ENCODE measurements at regions not wholly inside any gene's neighbourhood (a gene's known extent, or its start where the extent isn't known, plus 50 kb on each side); places are given as distances from the start of the nearest gene placed in this dataset.

- no peaks in the 10 kb centered on the region for H3K27me3 ChIP-seq (ENCODE audit: control insufficient read depth, insufficient read depth, low read length)
- TF ChIP-seq CTCF (IDR thresholded peaks at IDR 0.05; ENCODE audit: insufficient read depth, low read length, poor library complexity, severe bottlenecking) = no peak
- DNase-seq (ENCODE audit: low read depth) = no peak
- H3K4me3 ChIP-seq (ENCODE audit: low read depth, low read length) = no peak overlapping the region
- H3K36me3 ChIP-seq (ENCODE audit: control insufficient read depth, insufficient read depth, low read length) = no peaks in the 10 kb centered on the region
These were observed 634.3 kb upstream of the FANCL start for GRCh38 chr2:58875436-58875835.

- Histone ChIP-seq H3K4me3 (ENCODE audit: low read depth, low read length) (no peak overlapping the region), H3K36me3 (ENCODE audit: control insufficient read depth, insufficient read depth, low read length) (no peaks in the 10 kb centered on the region), H3K27me3 (ENCODE audit: control insufficient read depth, insufficient read depth, low read length) (no peaks in the 10 kb centered on the region)
- no peak for DNase-seq (ENCODE audit: low read depth)
- TF ChIP-seq CTCF (IDR thresholded peaks at IDR 0.05; ENCODE audit: insufficient read depth, low read length, poor library complexity, severe bottlenecking) = peak; percentile 16
These were observed 630.5 kb upstream of the FANCL start for GRCh38 chr2:58871469-58872142.

GRCh38 chr2:58870704-58871103 lies 629.6 kb upstream of the FANCL start:
- DNase-seq (ENCODE audit: low read depth) = no peak
- H3K4me3 ChIP-seq (ENCODE audit: low read depth, low read length) = no peak overlapping the region
- no peak for TF ChIP-seq CTCF (IDR thresholded peaks at IDR 0.05; ENCODE audit: insufficient read depth, low read length, poor library complexity, severe bottlenecking)

GRCh38 chr2:58866946-58867345 lies 625.8 kb upstream of the FANCL start:
- H3K36me3 ChIP-seq (ENCODE audit: control insufficient read depth, insufficient read depth, low read length) = no peaks in the 10 kb centered on the region
- no peak overlapping the region for H3K4me3 ChIP-seq (ENCODE audit: low read depth, low read length)
- no peak for DNase-seq (ENCODE audit: low read depth)
- H3K27me3 ChIP-seq (ENCODE audit: control insufficient read depth, insufficient read depth, low read length) = no peaks in the 10 kb centered on the region
- no peak for TF ChIP-seq CTCF (IDR thresholded peaks at IDR 0.05; ENCODE audit: insufficient read depth, low read length, poor library complexity, severe bottlenecking)

More at GRCh38 chr2:58870704-58871103, 629.6 kb upstream of the FANCL start:
- H3K36me3 ChIP-seq (ENCODE audit: control insufficient read depth, insufficient read depth, low read length) = no peaks in the 10 kb centered on the region
- no peaks in the 10 kb centered on the region for H3K27me3 ChIP-seq (ENCODE audit: control insufficient read depth, insufficient read depth, low read length)

- TF ChIP-seq CTCF (IDR thresholded peaks at IDR 0.05; ENCODE audit: insufficient read depth, low read length, poor library complexity, severe bottlenecking) = no peak
- Histone ChIP-seq H3K36me3 (ENCODE audit: control insufficient read depth, insufficient read depth, low read length) (no peaks in the 10 kb centered on the region), H3K4me3 (ENCODE audit: low read depth, low read length) (no peak overlapping the region), H3K27me3 (ENCODE audit: control insufficient read depth, insufficient read depth, low read length) (no peaks in the 10 kb centered on the region)
- no peak for DNase-seq (ENCODE audit: low read depth)
These were observed 625.4 kb upstream of the FANCL start for GRCh38 chr2:58866527-58866926.

GRCh38 chr2:58866040-58866439 lies 624.9 kb upstream of the FANCL start:
- no peak for TF ChIP-seq CTCF (IDR thresholded peaks at IDR 0.05; ENCODE audit: insufficient read depth, low read length, poor library complexity, severe bottlenecking)
- Histone ChIP-seq H3K27me3 (ENCODE audit: control insufficient read depth, insufficient read depth, low read length) (no peaks in the 10 kb centered on the region), H3K4me3 (ENCODE audit: low read depth, low read length) (no peak overlapping the region), H3K36me3 (ENCODE audit: control insufficient read depth, insufficient read depth, low read length) (no peaks in the 10 kb centered on the region)
- DNase-seq (ENCODE audit: low read depth) = no peak

Data from kidney epithelial cell (primary cell).